ENCODE measurements at regions not wholly inside any gene's neighbourhood (a gene's known extent, or its start where the extent isn't known, plus 50 kb on each side); places are given as distances from the start of the nearest gene placed in this dataset.

DNA sequence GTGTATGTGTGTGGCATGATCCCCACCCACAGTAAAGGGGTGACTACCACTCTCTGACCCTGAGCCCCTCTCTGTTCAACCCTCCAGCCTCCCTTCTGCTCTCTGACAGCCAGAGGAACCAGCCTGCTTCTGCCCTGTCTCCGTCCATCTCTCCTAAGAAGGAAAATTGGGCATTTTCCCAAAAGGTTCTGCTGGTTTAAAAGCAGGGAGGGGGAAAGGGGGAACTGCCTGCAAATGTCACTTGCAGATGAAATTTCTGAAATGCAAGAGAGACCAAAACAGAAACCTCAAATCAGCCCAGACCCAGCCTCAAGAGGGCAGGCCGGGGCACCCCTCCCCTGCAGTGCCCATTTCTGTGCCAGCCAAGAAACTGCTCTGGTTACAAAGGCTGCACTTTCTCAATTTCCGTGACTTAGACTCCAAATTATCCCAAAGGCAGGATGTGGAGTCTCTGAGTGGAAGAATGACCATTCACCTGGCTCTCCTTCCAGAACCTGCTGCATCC lies 197.9 kb downstream of the RBFOX3 start:
- TF ChIP-seq, protein P1, sequence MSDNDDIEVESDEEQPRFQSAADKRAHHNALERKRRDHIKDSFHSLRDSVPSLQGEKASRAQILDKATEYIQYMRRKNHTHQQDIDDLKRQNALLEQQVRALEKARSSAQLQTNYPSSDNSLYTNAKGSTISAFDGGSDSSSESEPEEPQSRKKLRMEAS (IDR thresholded peaks at IDR 0.05; ENCODE audit: low read depth, low read length): no peak
- TF ChIP-seq, protein P2, sequence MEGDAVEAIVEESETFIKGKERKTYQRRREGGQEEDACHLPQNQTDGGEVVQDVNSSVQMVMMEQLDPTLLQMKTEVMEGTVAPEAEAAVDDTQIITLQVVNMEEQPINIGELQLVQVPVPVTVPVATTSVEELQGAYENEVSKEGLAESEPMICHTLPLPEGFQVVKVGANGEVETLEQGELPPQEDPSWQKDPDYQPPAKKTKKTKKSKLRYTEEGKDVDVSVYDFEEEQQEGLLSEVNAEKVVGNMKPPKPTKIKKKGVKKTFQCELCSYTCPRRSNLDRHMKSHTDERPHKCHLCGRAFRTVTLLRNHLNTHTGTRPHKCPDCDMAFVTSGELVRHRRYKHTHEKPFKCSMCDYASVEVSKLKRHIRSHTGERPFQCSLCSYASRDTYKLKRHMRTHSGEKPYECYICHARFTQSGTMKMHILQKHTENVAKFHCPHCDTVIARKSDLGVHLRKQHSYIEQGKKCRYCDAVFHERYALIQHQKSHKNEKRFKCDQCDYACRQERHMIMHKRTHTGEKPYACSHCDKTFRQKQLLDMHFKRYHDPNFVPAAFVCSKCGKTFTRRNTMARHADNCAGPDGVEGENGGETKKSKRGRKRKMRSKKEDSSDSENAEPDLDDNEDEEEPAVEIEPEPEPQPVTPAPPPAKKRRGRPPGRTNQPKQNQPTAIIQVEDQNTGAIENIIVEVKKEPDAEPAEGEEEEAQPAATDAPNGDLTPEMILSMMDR (IDR thresholded peaks at IDR 0.05; ENCODE audit: low read depth, low read length): no peak
- TF ChIP-seq MYC (IDR thresholded peaks at IDR 0.05; ENCODE audit: low read depth, low read length) (no peak), POLR2A (IDR thresholded peaks at IDR 0.05; ENCODE audit: extremely low read depth, insufficient read length) (no peak)
- no peak overlapping the region for H3K4me3 ChIP-seq (ENCODE audit: low read depth, low read length)
- DNase-seq (ENCODE audit: low read depth): no peak

DNA sequence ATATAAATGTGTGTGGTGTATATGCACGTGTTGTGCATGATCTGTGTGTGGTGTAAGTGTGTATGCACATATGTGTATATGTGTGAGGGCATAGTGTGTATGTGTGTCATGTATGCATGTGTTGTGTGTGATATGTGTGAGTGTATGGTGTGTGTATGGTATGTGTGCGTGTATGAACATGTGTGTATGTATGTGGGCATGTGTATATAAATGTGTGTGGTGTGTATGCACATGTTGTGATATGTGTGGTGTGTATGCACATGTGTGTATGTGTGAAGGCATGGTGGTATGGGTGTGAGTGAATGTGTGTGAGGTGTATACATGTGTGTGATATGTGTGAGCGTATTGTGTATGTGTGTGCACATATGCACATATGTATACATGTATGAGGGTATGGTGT lies 198.7 kb downstream of the RBFOX3 start:
- H3K4me3 ChIP-seq (ENCODE audit: low read depth, low read length): no peak overlapping the region
- DNase-seq (ENCODE audit: low read depth): no peak
- TF ChIP-seq, protein P1 (IDR thresholded peaks at IDR 0.05; ENCODE audit: low read depth, low read length): no peak

DNA sequence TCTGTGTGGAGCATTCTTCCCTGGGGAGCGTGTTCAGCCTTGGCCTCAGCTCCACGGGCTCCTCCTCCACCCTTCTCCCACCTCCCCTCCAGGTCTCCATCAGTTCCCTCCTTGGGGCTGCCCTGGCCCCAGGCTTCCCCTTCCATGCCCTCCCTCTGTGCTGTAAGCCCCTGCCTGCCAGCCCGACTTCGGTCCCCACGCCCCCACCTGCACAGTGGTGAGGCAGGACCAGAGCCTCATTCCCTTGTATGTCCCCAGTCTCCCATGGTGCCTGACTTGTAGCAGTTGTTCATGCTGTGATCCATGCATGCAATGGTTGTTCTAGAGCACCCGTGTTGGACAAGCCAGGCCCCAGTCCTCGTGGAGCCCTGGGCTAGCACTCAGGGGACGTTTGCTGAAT lies 199.4 kb downstream of the RBFOX3 start:
- no peak for DNase-seq (ENCODE audit: low read depth)
- no peak overlapping the region for H3K4me3 ChIP-seq (ENCODE audit: low read depth, low read length)
- no peak for TF ChIP-seq MYC (IDR thresholded peaks at IDR 0.05; ENCODE audit: low read depth, low read length)
- TF ChIP-seq POLR2A (IDR thresholded peaks at IDR 0.05; ENCODE audit: extremely low read depth, insufficient read length): no peak
- TF ChIP-seq, protein P1 (IDR thresholded peaks at IDR 0.05; ENCODE audit: low read depth, low read length): no peak
- TF ChIP-seq, protein P2 (IDR thresholded peaks at IDR 0.05; ENCODE audit: low read depth, low read length): no peak

DNA sequence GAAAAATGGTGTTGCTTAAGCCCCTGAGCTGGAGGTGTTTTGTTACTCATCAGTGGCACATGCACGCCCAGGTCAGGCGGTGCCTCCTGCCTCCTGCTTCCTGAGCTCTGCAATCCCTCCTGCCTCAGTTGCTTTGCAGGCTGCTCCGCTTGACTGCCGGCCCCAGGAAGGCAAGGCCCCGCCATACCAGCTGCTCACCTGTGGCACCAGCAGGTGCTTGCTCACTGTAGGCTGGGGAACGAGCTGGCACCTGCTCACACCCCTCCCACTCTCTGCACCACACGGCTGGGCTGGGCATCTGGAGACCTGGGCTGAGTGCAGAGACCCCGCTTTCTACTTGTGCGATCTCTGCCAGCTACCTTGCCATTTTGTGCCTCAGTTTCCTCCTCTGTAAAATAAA lies 200.2 kb downstream of the RBFOX3 start:
- TF ChIP-seq MYC (IDR thresholded peaks at IDR 0.05; ENCODE audit: low read depth, low read length) (no peak), POLR2A (IDR thresholded peaks at IDR 0.05; ENCODE audit: extremely low read depth, insufficient read length) (no peak)
- TF ChIP-seq, protein P2 (IDR thresholded peaks at IDR 0.05; ENCODE audit: low read depth, low read length): no peak
- TF ChIP-seq, protein P1 (IDR thresholded peaks at IDR 0.05; ENCODE audit: low read depth, low read length): no peak
- no peak for DNase-seq (ENCODE audit: low read depth)
- H3K4me3 ChIP-seq (ENCODE audit: low read depth, low read length): no peak overlapping the region

DNA sequence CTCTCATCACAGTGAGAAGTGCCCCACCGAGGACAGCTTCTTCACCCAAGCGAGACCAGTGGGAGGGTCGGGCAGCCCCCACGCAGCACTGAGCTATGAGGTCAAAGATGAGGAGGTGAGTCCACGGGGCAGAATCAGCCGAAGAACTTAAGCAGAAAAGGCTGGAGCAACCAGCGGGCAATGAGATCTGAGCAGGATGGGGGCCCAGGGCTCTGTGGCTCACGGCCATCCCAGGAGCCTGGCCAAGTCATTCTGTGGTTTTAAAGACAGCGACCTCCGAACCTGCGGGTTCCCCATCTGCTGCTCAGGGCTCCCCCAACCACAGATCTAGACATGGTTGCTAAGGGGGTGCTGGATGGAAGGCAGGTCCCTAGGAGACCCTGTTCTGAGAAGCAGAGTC lies 202.6 kb downstream of the RBFOX3 start:
- no peak overlapping the region for H3K4me3 ChIP-seq (ENCODE audit: low read depth, low read length)
- TF ChIP-seq MYC (IDR thresholded peaks at IDR 0.05; ENCODE audit: low read depth, low read length): no peak
- no peak for DNase-seq (ENCODE audit: low read depth)

DNA sequence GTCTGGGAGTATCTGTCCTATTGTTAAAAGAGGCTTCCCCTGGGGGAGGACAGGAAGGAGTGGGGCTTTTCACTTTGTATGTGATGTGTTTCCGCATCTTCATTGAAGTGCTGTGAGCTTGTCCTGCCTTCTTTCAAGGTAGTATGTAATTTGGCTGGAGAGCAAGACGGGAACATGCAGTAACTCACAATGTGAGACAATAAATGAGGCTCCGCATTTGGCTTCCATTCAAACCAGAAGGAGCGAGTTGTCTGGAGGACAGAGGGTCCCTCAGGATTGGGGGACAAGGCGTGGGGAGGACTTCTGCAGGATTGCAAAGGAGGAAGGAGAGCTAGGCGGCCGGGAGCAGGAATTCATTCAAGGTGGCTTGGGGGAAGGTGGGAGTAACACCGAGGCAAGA lies 203.5 kb downstream of the RBFOX3 start:
- H3K4me3 ChIP-seq (ENCODE audit: low read depth, low read length): no peak overlapping the region
- TF ChIP-seq, protein P2 (IDR thresholded peaks at IDR 0.05; ENCODE audit: low read depth, low read length): no peak
- DNase-seq (ENCODE audit: low read depth): no peak

DNA sequence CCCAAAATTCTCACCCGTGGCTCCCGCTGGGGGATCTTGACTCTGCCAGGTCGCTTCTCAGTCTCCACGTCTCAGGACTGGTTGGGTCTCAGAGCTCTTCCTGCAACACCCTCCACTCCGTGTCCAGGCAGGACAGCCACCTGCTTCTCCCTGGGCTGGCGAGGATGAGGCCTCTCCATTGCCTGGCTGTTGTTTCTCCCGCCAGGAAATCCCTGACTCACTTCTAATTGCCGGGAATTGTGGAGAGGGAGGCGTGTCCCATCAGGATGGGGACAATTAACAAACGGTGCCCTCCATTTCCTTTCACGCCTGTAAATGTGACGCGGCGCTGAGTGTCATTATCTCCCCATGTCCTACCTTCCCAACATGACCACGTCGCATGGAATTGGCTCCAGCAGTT lies 204.5 kb downstream of the RBFOX3 start:
- DNase-seq (ENCODE audit: low read depth): no peak
- TF ChIP-seq POLR2A (IDR thresholded peaks at IDR 0.05; ENCODE audit: extremely low read depth, insufficient read length): no peak
- TF ChIP-seq, protein P1 (IDR thresholded peaks at IDR 0.05; ENCODE audit: low read depth, low read length): no peak
- TF ChIP-seq, protein P2 (IDR thresholded peaks at IDR 0.05; ENCODE audit: low read depth, low read length): no peak
- TF ChIP-seq MYC (IDR thresholded peaks at IDR 0.05; ENCODE audit: low read depth, low read length): no peak
- H3K4me3 ChIP-seq (ENCODE audit: low read depth, low read length): no peak overlapping the region
